ENCODE measurements at regions not wholly inside any gene's neighbourhood (a gene's known extent, or its start where the extent isn't known, plus 50 kb on each side); places are given as distances from the start of the nearest gene placed in this dataset.

DNA sequence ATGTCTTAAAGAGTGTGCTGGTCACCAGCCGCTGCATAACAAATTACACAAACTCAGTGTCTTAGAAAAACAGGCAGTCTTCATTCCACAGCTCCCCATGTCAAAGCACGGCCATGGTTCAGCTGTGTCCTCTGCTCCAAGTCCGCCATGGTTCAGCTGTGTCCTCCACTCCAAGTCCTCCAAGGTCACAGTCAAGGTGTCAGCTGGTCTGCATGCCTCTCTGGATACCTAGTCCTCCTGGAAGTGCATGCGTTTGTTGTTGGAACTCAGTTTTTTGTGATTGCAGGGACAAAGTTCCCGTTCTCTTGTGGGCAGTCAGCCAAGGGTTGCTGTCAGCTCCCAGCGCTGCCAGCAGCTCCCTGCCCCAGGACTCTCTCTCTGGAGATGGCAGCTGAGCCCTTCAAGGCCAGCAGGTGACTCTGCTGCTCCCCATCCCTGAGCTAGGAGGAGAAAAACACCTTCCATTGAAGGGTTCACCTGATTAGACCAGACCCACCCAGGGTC, 304.0 kb upstream of the MYT1L start:
- 69 to 89% (median 84%) methylated on average over 6 of the region's 6 CpGs for WGBS, 3 donors
- Histone ChIP-seq H3K4me3 (no peak overlapping the region), H3K27me3 (no peaks in the 10 kb centered on the region), H3K4me1 (ENCODE audit: insufficient read depth) (no peaks in the 10 kb centered on the region), H3K27ac (no peak overlapping the region), H3K9me3 (no peaks in the 10 kb centered on the region), H3K36me3 (no peaks in the 10 kb centered on the region)
- intact Hi-C loops (cut with DNase I): no loop called here
- no peak for DNase-seq
- TF ChIP-seq EP300 (IDR thresholded peaks at IDR 0.05) (no peak), POLR2A (IDR thresholded peaks at IDR 0.05) (no peak)
- TF ChIP-seq, protein P1, sequence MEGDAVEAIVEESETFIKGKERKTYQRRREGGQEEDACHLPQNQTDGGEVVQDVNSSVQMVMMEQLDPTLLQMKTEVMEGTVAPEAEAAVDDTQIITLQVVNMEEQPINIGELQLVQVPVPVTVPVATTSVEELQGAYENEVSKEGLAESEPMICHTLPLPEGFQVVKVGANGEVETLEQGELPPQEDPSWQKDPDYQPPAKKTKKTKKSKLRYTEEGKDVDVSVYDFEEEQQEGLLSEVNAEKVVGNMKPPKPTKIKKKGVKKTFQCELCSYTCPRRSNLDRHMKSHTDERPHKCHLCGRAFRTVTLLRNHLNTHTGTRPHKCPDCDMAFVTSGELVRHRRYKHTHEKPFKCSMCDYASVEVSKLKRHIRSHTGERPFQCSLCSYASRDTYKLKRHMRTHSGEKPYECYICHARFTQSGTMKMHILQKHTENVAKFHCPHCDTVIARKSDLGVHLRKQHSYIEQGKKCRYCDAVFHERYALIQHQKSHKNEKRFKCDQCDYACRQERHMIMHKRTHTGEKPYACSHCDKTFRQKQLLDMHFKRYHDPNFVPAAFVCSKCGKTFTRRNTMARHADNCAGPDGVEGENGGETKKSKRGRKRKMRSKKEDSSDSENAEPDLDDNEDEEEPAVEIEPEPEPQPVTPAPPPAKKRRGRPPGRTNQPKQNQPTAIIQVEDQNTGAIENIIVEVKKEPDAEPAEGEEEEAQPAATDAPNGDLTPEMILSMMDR (IDR thresholded peaks at IDR 0.05): no peak

DNA sequence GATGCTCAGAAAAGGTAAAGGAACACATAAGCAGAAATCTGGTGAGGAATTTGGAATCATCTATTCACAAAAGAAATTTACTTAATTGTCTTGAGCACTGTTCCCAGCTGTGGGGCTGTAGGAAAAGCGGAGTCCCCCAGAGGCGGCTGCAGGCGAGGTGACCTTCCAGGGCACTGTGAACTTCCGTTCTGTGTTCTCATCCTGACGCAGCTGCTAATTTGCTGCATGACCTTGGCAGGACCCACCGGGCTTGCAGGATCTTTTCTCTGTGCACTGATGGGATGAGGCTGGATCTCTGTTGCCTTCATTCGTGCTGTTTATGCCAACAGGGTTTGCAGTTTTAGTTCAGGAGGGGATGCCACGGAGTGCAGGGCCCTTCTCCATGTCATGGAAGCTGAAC, 301.9 kb upstream of the MYT1L start:
- H3K4me1 ChIP-seq (ENCODE audit: insufficient read depth): no peaks in the 10 kb centered on the region
- H3K27ac ChIP-seq: no peak overlapping the region
- DNase-seq: no peak
- no peaks in the 10 kb centered on the region for H3K9me3 ChIP-seq
- H3K36me3 ChIP-seq: no peaks in the 10 kb centered on the region
- no peaks in the 10 kb centered on the region for H3K27me3 ChIP-seq
- H3K4me3 ChIP-seq: no peak overlapping the region
- TF ChIP-seq EP300 (IDR thresholded peaks at IDR 0.05) (no peak), POLR2A (IDR thresholded peaks at IDR 0.05) (no peak)
- TF ChIP-seq, protein P1 (IDR thresholded peaks at IDR 0.05): no peak
- 5 to 20% (median 6%) methylated on average over 8 of the region's 8 CpGs for WGBS, 3 donors
- intact Hi-C loops (cut with DNase I): no loop called here

DNA sequence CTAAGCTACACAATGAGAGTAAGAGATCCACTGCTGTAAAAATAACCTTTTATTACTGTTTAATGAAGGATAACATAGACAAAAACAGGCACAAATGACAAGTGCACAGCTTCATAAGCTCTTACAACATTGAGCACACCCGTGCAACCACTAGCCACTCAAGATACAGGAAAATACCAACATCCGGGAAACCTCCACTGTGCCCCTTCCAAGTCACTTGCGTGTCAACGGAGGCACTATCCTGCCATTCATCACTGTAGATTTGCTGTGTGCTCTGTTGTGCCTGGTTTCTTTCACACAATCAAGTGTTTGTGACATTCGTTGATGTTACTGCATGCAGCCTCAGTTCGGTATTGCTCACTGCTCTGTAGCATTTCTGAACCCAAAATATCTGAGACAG, 292.9 kb upstream of the MYT1L start:
- Histone ChIP-seq H3K4me1 (ENCODE audit: insufficient read depth) (no peaks in the 10 kb centered on the region), H3K27ac (no peak overlapping the region), H3K4me3 (no peak overlapping the region), H3K27me3 (no peaks in the 10 kb centered on the region), H3K9me3 (no peaks in the 10 kb centered on the region), H3K36me3 (no peaks in the 10 kb centered on the region)
- intact Hi-C loops (cut with DNase I): no loop called here
- TF ChIP-seq EP300 (IDR thresholded peaks at IDR 0.05) (no peak), POLR2A (IDR thresholded peaks at IDR 0.05) (no peak)
- TF ChIP-seq, protein P1 (IDR thresholded peaks at IDR 0.05): no peak
- 78 to 82% (median 81%) methylated on average over 6 of the region's 6 CpGs for WGBS, 3 donors
- no peak for DNase-seq

DNA sequence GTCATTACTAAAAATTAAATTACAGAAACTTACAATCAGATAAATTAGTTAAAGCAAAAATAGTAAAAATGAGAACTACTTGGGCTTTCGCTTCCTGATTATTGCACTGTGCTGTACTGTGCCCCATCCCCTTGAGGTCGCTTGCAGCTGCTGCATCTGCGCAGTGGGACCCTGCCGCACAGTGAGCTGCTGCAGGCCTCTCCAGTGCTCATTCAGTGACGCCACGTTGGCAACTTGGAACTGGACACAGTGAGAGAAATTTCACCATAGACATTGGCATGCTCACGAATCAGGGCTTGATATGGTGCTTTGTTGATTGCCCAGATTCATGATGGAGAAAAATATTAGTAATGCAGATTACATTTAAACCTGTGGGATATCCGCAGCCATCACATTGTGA, 290.8 kb upstream of the MYT1L start:
- 88 to 90% (median 88%) methylated on average over 8 of the region's 8 CpGs for WGBS, 3 donors
- H3K27ac ChIP-seq: no peak overlapping the region
- no peak overlapping the region for H3K4me3 ChIP-seq
- intact Hi-C loops (cut with DNase I): no loop called here
- no peak for TF ChIP-seq POLR2A (IDR thresholded peaks at IDR 0.05)
- no peak for TF ChIP-seq EP300 (IDR thresholded peaks at IDR 0.05)
- TF ChIP-seq, protein P1 (IDR thresholded peaks at IDR 0.05): no peak
- H3K27me3 ChIP-seq: no peaks in the 10 kb centered on the region
- H3K9me3 ChIP-seq: no peaks in the 10 kb centered on the region
- DNase-seq: no peak
- H3K4me1 ChIP-seq (ENCODE audit: insufficient read depth): no peaks in the 10 kb centered on the region
- H3K36me3 ChIP-seq: no peaks in the 10 kb centered on the region
